ENCODE measurements at regions not wholly inside any gene's neighbourhood (a gene's known extent, or its start where the extent isn't known, plus 50 kb on each side); places are given as distances from the start of the nearest gene placed in this dataset.

DNA sequence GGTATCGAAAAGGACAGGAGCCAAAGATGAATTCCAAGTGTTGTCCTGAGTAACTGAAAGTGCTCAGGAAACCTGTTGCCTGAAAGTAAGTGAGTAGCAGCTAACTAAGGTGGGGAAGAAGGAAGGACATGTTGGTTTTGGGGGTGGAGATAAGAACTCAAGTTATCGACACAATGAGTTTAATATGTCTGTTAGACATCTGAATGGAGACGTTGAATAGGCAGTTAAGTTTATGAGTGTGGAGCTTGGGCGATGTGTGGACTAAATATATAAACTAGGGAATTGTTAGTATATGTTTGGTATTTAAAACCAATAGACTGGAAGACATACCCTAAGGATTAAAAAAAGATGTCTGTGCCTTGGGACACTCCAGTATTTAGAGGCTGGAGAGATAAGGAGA, 82.7 kb upstream of the ASIC2 start:
- TF ChIP-seq, protein P1, sequence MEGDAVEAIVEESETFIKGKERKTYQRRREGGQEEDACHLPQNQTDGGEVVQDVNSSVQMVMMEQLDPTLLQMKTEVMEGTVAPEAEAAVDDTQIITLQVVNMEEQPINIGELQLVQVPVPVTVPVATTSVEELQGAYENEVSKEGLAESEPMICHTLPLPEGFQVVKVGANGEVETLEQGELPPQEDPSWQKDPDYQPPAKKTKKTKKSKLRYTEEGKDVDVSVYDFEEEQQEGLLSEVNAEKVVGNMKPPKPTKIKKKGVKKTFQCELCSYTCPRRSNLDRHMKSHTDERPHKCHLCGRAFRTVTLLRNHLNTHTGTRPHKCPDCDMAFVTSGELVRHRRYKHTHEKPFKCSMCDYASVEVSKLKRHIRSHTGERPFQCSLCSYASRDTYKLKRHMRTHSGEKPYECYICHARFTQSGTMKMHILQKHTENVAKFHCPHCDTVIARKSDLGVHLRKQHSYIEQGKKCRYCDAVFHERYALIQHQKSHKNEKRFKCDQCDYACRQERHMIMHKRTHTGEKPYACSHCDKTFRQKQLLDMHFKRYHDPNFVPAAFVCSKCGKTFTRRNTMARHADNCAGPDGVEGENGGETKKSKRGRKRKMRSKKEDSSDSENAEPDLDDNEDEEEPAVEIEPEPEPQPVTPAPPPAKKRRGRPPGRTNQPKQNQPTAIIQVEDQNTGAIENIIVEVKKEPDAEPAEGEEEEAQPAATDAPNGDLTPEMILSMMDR (IDR thresholded peaks at IDR 0.05; ENCODE audit: insufficient read depth, low read depth, low read length) = no peak
- no peak overlapping the region for H3K4me3 ChIP-seq (ENCODE audit: low read depth, low read length)
- CTCF ChIA-PET = interaction anchor here (0.6 to 1.1 kb wide), 2 partner anchors 71 to 1017 kb away, joined by 3 to 6 read pairs; no protein-coding TSS in a partner anchor
- POLR2A ChIA-PET = no interaction called here
- H3K27me3 ChIP-seq (ENCODE audit: control insufficient read depth, insufficient read depth, low read length) = no peaks in the 10 kb centered on the region
- no peaks in the 10 kb centered on the region for H3K36me3 ChIP-seq (ENCODE audit: control insufficient read depth, insufficient read depth, low read length)
- DNase-seq (ENCODE audit: low read depth) = no peak

DNA sequence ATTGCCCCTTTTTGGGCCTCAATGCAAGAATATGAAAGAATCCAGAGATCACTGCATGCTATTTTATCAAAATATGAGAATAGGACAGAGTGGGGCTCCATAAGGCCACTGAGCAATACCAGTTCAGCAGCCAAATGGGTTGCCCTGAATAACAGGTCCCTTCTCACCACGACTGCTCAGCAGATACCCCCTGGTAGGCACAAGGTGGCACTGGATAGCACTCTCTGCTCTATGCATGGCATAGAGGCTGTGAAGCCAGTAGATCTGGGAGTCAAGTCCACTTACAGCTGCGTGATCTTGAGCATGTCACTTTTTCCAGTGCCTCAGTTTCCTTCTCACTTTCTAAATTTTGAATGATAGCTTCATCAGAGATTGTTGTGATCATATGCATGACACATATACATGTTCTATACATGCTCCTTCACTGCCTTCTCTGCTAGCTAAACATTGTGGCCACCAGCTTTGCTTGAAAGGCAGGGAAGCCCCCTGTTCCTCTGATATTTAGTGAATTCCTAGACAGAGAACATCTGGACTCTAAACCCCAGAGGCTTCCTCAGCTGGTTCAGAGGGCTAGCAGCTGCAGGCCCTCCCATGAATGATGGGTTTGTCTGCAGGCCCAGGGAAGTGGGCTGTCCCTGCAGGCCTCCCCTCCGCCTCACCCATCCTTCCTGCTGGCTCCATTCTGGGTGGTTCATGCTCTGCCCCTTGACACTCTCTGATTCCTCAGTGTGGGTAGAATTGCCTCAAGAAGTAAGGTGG, 84.9 kb upstream of the ASIC2 start:
- CTCF ChIA-PET = no interaction called here
- Histone ChIP-seq H3K36me3 (ENCODE audit: control insufficient read depth, insufficient read depth, low read length) (no peaks in the 10 kb centered on the region), H3K4me3 (ENCODE audit: low read depth, low read length) (no peak overlapping the region), H3K27me3 (ENCODE audit: control insufficient read depth, insufficient read depth, low read length) (no peaks in the 10 kb centered on the region)
- DNase-seq (ENCODE audit: low read depth) = no peak
- POLR2A ChIA-PET = no interaction called here
- TF ChIP-seq, protein P1 (IDR thresholded peaks at IDR 0.05; ENCODE audit: insufficient read depth, low read depth, low read length) = no peak

DNA sequence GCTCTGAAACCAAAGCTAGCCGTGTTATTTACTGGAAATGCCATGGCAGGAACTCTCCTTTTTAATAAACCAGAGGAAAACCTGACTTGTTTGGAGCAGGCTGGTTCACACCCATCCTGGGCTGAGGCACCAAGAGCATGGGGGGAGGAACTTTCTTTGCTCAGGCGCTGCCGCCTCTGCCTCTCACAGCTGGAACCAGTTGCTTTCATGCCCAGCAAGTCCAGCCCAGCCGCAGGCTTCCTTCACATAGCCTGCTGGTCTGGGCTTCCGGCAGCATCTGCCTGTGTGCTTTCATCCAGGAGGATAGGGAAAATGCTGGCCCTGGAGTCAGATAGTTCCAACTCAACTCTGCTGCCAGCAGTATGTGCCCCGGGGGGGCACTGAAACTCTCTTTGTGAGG, 88.1 kb upstream of the ASIC2 start:
- no peak for DNase-seq (ENCODE audit: low read depth)
- TF ChIP-seq, protein P1 (IDR thresholded peaks at IDR 0.05; ENCODE audit: insufficient read depth, low read depth, low read length) = no peak
- Histone ChIP-seq H3K27me3 (ENCODE audit: control insufficient read depth, insufficient read depth, low read length) (no peaks in the 10 kb centered on the region), H3K36me3 (ENCODE audit: control insufficient read depth, insufficient read depth, low read length) (no peaks in the 10 kb centered on the region), H3K4me3 (ENCODE audit: low read depth, low read length) (no peak overlapping the region)
- POLR2A ChIA-PET = no interaction called here
- CTCF ChIA-PET = no interaction called here

- ChIA-PET CTCF (interaction anchor here (0.6 kb wide), 1 partner anchor 16 kb away, joined by 3 read pairs; no protein-coding TSS in a partner anchor), POLR2A (no interaction called here)
- Histone ChIP-seq H3K36me3 (ENCODE audit: control insufficient read depth, insufficient read depth, low read length) (no peaks in the 10 kb centered on the region), H3K27me3 (ENCODE audit: control insufficient read depth, insufficient read depth, low read length) (no peaks in the 10 kb centered on the region), H3K4me3 (ENCODE audit: low read depth, low read length) (no peak overlapping the region)
- no peak for DNase-seq (ENCODE audit: low read depth)
- TF ChIP-seq, protein P1 (IDR thresholded peaks at IDR 0.05; ENCODE audit: insufficient read depth, low read depth, low read length) = no peak
Measured at GRCh38 chr17:33383488-33384023, 90.5 kb upstream of the ASIC2 start.

- H3K27me3 ChIP-seq (ENCODE audit: control insufficient read depth, insufficient read depth, low read length) = no peaks in the 10 kb centered on the region
- H3K4me3 ChIP-seq (ENCODE audit: low read depth, low read length) = no peak overlapping the region
- ChIA-PET CTCF (interaction anchor here (1.0 kb wide), 1 partner anchor 59 kb away, joined by 3 read pairs; no protein-coding TSS in a partner anchor), POLR2A (no interaction called here)
- TF ChIP-seq, protein P1 (IDR thresholded peaks at IDR 0.05; ENCODE audit: insufficient read depth, low read depth, low read length) = no peak
- no peak for DNase-seq (ENCODE audit: low read depth)
- no peaks in the 10 kb centered on the region for H3K36me3 ChIP-seq (ENCODE audit: control insufficient read depth, insufficient read depth, low read length)
Measured at GRCh38 chr17:33385133-33385532, 92.0 kb upstream of the ASIC2 start.
